ENCODE measurements at regions not wholly inside any gene's neighbourhood (a gene's known extent, or its start where the extent isn't known, plus 50 kb on each side); places are given as distances from the start of the nearest gene placed in this dataset.

DNA sequence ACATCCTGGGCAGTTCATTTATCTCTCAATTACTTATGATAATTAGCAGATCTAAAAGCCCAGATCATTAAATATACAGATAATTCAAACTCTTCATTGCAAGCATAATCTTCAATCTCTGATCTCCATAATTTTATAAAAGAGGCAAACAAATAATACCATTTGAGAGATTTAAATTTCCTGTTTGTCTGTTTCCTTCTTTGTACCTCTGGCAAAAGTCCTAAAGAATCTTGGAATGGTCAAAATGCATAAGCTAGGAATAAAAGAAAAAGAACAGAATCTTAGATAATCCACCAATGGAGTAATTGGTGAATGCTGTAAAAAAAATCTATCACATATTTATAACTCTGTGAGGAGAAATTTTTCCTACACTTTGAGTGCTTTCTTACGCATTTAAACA, 1080.9 kb upstream of the ZEB2 start (continued):
- no peak for TF ChIP-seq ZNF112 (tag by site-specific recombination; IDR thresholded peaks at IDR 0.05)

DNA sequence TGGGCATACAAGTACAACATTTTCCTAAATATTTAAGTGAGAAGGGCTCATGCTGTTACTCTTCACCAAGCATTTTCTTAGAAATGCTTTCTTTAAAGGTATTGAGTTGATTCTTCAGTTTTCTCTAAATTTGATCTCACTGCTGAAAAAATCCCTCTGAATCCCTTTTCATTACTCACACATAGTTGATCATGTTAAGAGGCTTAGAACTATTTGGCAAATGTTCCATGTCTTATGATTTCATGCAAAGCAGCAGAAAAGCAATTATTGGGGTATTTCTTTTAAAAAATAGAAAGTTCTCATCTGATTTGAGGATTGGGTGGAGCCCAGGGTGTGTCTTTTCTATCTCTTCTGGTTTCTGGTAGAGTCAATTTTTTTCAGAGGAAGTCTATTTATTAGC, 1079.8 kb upstream of the ZEB2 start:
- Histone ChIP-seq H3K27ac (ENCODE audit: extremely low read depth, low read depth, low read length) (no peak overlapping the region), H3K4me3 (ENCODE audit: low read depth, low read length) (no peak overlapping the region), H3K4me1 (ENCODE audit: control insufficient read depth, insufficient read depth, low read length) (no peaks in the 10 kb centered on the region), H3K36me3 (ENCODE audit: control insufficient read depth in 2 of 2, insufficient read depth in 1 of 2, low read length in 2 of 2) (no peaks in the 10 kb centered on the region), H3K9me3 (ENCODE audit: control insufficient read depth, insufficient read depth, low read depth, low read length) (no peaks in the 10 kb centered on the region)
- POLR2A ChIA-PET: no interaction called here
- TF ChIP-seq, protein P1, sequence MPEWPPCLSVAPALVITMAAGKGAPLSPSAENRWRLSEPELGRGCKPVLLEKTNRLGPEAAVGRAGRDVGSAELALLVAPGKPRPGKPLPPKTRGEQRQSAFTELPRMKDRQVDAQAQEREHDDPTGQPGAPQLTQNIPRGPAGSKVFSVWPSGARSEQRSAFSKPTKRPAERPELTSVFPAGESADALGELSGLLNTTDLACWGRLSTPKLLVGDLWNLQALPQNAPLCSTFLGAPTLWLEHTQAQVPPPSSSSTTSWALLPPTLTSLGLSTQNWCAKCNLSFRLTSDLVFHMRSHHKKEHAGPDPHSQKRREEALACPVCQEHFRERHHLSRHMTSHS (tag by site-specific recombination; IDR thresholded peaks at IDR 0.05): no peak
- TF ChIP-seq ZNF140 (tag by site-specific recombination; IDR thresholded peaks at IDR 0.05) (no peak), ZNF585B (tag by site-specific recombination; IDR thresholded peaks at IDR 0.05) (no peak), ZNF239 (tag by site-specific recombination; IDR thresholded peaks at IDR 0.05) (no peak), PRDM1 (tag by site-specific recombination; IDR thresholded peaks at IDR 0.05) (no peak), ZNF37A (tag by site-specific recombination; IDR thresholded peaks at IDR 0.05) (no peak), RBAK (tag by site-specific recombination; IDR thresholded peaks at IDR 0.05) (no peak), HOXD13 (CRISPR knock-in tag; IDR thresholded peaks at IDR 0.05; ENCODE audit: borderline replicate concordance) (no peak)
- CTCF ChIA-PET: no interaction called here

DNA sequence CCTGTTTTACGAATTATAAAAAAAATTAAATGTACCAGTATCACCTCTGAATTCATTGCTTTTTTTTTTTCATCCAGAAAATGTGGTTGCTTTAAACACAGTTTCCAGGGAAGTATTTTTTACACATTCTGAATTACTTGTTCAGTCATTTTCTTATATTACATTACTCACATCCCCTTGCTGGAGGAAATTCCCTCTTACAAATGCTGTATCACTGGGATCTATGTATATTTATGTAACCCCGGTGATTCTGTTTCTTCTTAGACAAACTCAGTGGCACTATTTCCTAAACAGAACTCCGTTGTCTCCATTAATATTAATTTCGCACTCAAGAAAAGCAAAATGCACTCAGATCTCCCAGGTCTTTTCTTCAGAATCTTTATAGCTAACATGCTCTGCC, 1078.5 kb upstream of the ZEB2 start:
- no peak overlapping the region for H3K4me3 ChIP-seq (ENCODE audit: low read depth, low read length)
- POLR2A ChIA-PET: no interaction called here
- 0 out of 2 replicates have a peak, but pooled peaks cover 2% of the 10 kb centered on the region for H3K4me1 ChIP-seq (ENCODE audit: control insufficient read depth, insufficient read depth, low read length)
- no peak overlapping the region for H3K27ac ChIP-seq (ENCODE audit: extremely low read depth, low read depth, low read length)
- CTCF ChIA-PET: no interaction called here
- no peaks in the 10 kb centered on the region for H3K9me3 ChIP-seq (ENCODE audit: control insufficient read depth, insufficient read depth, low read depth, low read length)
- H3K36me3 ChIP-seq (ENCODE audit: control insufficient read depth in 2 of 2, insufficient read depth in 1 of 2, low read length in 2 of 2): no peaks in the 10 kb centered on the region
- TF ChIP-seq, protein P2, sequence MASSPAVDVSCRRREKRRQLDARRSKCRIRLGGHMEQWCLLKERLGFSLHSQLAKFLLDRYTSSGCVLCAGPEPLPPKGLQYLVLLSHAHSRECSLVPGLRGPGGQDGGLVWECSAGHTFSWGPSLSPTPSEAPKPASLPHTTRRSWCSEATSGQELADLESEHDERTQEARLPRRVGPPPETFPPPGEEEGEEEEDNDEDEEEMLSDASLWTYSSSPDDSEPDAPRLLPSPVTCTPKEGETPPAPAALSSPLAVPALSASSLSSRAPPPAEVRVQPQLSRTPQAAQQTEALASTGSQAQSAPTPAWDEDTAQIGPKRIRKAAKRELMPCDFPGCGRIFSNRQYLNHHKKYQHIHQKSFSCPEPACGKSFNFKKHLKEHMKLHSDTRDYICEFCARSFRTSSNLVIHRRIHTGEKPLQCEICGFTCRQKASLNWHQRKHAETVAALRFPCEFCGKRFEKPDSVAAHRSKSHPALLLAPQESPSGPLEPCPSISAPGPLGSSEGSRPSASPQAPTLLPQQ (tag by site-specific recombination; IDR thresholded peaks at IDR 0.05): no peak
- TF ChIP-seq ZNF830 (tag by site-specific recombination; IDR thresholded peaks at IDR 0.05; ENCODE audit: low read depth) (no peak), ZNF76 (tag by site-specific recombination; IDR thresholded peaks at IDR 0.05; ENCODE audit: borderline replicate concordance, low read depth) (no peak), ZNF214 (tag by site-specific recombination; IDR thresholded peaks at IDR 0.05; ENCODE audit: borderline replicate concordance) (no peak), ZNF548 (tag by site-specific recombination; IDR thresholded peaks at IDR 0.05) (no peak), ZIC2 (tag by site-specific recombination; IDR thresholded peaks at IDR 0.05) (no peak), ZNF394 (tag by site-specific recombination; IDR thresholded peaks at IDR 0.05; ENCODE audit: borderline replicate concordance) (no peak), ZNF292 (tag by site-specific recombination; IDR thresholded peaks at IDR 0.05; ENCODE audit: borderline replicate concordance, low read depth) (no peak), SP7 (tag by site-specific recombination; IDR thresholded peaks at IDR 0.05) (no peak), KLF7 (tag by site-specific recombination; IDR thresholded peaks at IDR 0.05; ENCODE audit: borderline replicate concordance) (no peak), ZBTB21 (tag by site-specific recombination; IDR thresholded peaks at IDR 0.05) (no peak)
- TF ChIP-seq, protein P3, sequence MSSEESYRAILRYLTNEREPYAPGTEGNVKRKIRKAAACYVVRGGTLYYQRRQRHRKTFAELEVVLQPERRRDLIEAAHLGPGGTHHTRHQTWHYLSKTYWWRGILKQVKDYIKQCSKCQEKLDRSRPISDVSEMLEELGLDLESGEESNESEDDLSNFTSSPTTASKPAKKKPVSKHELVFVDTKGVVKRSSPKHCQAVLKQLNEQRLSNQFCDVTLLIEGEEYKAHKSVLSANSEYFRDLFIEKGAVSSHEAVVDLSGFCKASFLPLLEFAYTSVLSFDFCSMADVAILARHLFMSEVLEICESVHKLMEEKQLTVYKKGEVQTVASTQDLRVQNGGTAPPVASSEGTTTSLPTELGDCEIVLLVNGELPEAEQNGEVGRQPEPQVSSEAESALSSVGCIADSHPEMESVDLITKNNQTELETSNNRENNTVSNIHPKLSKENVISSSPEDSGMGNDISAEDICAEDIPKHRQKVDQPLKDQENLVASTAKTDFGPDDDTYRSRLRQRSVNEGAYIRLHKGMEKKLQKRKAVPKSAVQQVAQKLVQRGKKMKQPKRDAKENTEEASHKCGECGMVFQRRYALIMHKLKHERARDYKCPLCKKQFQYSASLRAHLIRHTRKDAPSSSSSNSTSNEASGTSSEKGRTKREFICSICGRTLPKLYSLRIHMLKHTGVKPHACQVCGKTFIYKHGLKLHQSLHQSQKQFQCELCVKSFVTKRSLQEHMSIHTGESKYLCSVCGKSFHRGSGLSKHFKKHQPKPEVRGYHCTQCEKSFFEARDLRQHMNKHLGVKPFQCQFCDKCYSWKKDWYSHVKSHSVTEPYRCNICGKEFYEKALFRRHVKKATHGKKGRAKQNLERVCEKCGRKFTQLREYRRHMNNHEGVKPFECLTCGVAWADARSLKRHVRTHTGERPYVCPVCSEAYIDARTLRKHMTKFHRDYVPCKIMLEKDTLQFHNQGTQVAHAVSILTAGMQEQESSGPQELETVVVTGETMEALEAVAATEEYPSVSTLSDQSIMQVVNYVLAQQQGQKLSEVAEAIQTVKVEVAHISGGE (tag by site-specific recombination; conservative IDR thresholded peaks at IDR 0.05; ENCODE audit: low read depth): no peak
- TF ChIP-seq, protein P4, sequence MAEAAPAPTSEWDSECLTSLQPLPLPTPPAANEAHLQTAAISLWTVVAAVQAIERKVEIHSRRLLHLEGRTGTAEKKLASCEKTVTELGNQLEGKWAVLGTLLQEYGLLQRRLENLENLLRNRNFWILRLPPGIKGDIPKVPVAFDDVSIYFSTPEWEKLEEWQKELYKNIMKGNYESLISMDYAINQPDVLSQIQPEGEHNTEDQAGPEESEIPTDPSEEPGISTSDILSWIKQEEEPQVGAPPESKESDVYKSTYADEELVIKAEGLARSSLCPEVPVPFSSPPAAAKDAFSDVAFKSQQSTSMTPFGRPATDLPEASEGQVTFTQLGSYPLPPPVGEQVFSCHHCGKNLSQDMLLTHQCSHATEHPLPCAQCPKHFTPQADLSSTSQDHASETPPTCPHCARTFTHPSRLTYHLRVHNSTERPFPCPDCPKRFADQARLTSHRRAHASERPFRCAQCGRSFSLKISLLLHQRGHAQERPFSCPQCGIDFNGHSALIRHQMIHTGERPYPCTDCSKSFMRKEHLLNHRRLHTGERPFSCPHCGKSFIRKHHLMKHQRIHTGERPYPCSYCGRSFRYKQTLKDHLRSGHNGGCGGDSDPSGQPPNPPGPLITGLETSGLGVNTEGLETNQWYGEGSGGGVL (tag by site-specific recombination; IDR thresholded peaks at IDR 0.05): no peak
- TF ChIP-seq, protein P5, sequence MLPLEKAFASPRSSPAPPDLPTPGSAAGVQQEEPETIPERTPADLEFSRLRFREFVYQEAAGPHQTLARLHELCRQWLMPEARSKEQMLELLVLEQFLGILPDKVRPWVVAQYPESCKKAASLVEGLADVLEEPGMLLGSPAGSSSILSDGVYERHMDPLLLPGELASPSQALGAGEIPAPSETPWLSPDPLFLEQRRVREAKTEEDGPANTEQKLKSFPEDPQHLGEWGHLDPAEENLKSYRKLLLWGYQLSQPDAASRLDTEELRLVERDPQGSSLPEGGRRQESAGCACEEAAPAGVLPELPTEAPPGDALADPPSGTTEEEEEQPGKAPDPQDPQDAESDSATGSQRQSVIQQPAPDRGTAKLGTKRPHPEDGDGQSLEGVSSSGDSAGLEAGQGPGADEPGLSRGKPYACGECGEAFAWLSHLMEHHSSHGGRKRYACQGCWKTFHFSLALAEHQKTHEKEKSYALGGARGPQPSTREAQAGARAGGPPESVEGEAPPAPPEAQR (tag by site-specific recombination; IDR thresholded peaks at IDR 0.05): no peak
- TF ChIP-seq, protein P6, sequence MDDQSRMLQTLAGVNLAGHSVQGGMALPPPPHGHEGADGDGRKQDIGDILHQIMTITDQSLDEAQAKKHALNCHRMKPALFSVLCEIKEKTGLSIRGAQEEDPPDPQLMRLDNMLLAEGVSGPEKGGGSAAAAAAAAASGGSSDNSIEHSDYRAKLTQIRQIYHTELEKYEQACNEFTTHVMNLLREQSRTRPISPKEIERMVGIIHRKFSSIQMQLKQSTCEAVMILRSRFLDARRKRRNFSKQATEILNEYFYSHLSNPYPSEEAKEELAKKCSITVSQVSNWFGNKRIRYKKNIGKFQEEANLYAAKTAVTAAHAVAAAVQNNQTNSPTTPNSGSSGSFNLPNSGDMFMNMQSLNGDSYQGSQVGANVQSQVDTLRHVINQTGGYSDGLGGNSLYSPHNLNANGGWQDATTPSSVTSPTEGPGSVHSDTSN (CRISPR knock-in tag; IDR thresholded peaks at IDR 0.05): no peak

Data from HEK293 (cell line).